IPS DF 6.9 (cell line): ENCODE measurements at regions not wholly inside any gene's neighbourhood (a gene's known extent, or its start where the extent isn't known, plus 50 kb on each side); places are given as distances from the start of the nearest gene placed in this dataset.
"Not testable (repeated sequence)": the region's sequence is repeated elsewhere in the genome, so short reads cannot be mapped to it uniquely, and the experiment has no call there.

Source experiments
- DNase-seq: peaks from one replicate; pipeline ENCODE4 v3.0.0-alpha.2; 2013; ENCODE audit warnings: low read depth, low spot score
- H3K27ac ChIP-seq: one replicate; pipeline ENCODE4 v1.5.1; 2013; ENCODE audit warnings: low read length, control low read depth
- H3K27me3 ChIP-seq: 2 replicates; pipeline ENCODE4 v1.6.1; 2013; ENCODE audit warnings: mild to moderate bottlenecking, low read length; ENCODE audit not compliant: control insufficient read depth, insufficient read depth
- H3K36me3 ChIP-seq: 2 replicates; pipeline ENCODE4 v1.6.1; 2013; ENCODE audit warnings: low read length; ENCODE audit not compliant: control insufficient read depth, insufficient read depth
- H3K4me1 ChIP-seq: 2 replicates; pipeline ENCODE4 v1.6.1; 2013; ENCODE audit warnings: low read length; ENCODE audit not compliant: control insufficient read depth, insufficient read depth
- H3K4me3 ChIP-seq: 2 replicates; pipeline ENCODE4 v1.5.1; 2013; ENCODE audit warnings: mild to moderate bottlenecking, low read length
- H3K9me3 ChIP-seq: 2 replicates; pipeline ENCODE4 v1.6.1; 2013; ENCODE audit warnings: low read length, inconsistent platforms; ENCODE audit not compliant: control insufficient read depth, insufficient read depth
- WGBS: extraction: QIAGEN DNeasy Blood & Tissue Kit; methylation state at CpG from one replicate; pipeline ENCODE4 v1.1.7; 2013; ENCODE audit warnings: mixed read lengths, missing lambda C conversion rate; ENCODE audit not compliant: insufficient read length, insufficient coverage; 5-methylcytosine and 5-hydroxymethylcytosine counted together

DNA sequence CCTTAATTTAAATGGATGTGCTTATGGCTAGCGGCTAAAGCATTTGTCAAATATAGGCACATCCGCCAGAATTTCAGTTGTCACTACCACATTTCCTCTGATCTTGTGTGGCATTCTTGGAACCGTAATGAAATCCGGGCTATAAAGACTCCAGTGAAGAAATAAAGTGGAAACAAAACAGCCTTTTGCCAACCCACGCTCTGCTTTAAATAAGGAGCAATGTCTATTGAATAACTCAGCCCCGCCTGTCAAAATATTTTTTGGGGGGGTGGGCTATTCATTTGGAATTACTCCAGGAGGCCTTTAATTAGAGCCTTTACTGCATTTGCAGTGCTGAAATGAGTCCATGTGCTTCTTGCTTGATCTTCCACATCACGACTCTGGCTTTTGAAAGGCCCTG, 179.6 kb upstream of the RPH3A start:
- Histone ChIP-seq H3K9me3 (no peaks in the 10 kb centered on the region), H3K36me3 (no peaks in the 10 kb centered on the region), H3K27me3 (no peaks in the 10 kb centered on the region), H3K4me3 (no peak overlapping the region), H3K27ac (no peak overlapping the region), H3K4me1 (no peaks in the 10 kb centered on the region)
- DNase-seq = no peak
- no CpG with 5 or more reads among the region's 7 CpGs for WGBS

DNA sequence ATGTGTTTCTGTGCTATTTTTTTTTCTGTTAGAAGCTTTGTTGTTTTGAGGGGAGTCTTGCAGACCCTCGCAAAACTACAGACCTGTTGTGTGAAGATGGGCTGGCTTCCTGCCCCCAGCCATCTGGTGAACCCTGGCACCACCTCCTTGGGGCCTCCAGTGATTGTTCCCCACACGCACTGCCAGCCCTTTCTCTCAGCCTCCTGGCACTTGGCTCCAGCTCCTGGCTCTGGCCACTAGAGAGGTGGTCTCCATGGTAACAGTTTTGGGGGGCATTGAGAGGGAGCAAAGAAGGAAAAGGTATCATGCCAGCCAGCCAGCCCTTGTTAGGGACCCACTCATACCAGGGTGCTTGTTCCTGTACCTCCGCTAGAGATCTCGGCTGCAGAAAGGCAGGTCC, 176.4 kb upstream of the RPH3A start:
- Histone ChIP-seq H3K4me1 (peaks cover 3% of the 10 kb centered on the region), H3K36me3 (no peaks in the 10 kb centered on the region), H3K27ac (no peak overlapping the region), H3K4me3 (no peak overlapping the region), H3K9me3 (no peaks in the 10 kb centered on the region), H3K27me3 (no peaks in the 10 kb centered on the region)
- no peak for DNase-seq
- no CpG with 5 or more reads among the region's 4 CpGs for WGBS

DNA sequence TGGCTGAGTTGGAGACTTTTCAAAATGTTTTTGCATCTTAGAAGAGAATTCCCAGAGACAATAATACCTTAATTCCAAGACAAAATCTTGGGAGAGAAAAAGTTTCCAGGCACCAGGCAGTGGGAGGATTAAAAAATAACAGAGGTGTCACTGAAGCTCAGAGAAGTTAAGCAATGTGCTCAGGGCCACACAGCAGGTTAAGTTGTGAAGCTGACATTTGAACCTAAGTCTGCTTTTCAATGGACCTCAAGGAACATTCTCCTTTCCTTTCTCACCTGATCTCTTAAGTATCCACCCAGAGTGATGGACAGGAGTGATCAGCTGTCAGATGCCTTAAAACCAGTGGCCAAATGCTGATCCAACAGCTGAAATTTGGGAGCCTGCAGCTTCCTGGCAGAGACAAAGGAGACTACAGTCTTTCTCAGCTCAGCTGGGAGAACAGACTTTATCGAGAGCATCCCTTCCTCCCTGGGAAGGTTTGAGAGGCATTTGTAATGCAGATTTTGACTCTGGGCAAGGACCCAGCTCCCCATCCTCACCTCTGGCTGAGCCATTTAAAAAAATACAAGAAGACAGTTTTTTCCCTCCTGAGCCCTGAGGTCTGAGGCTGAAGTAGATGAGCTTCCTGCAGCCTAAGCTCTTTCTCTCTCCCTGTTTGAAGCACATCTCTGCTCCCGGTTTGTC, 174.9 kb upstream of the RPH3A start:
- Histone ChIP-seq H3K9me3 (no peaks in the 10 kb centered on the region), H3K27ac (peak overlapping the region; percentile 4), H3K36me3 (no peaks in the 10 kb centered on the region), H3K4me1 (peaks cover 3% of the 10 kb centered on the region), H3K27me3 (no peaks in the 10 kb centered on the region), H3K4me3 (no peak overlapping the region)
- WGBS = no CpG with 5 or more reads among the region's 2 CpGs
- DNase-seq = no peak

DNA sequence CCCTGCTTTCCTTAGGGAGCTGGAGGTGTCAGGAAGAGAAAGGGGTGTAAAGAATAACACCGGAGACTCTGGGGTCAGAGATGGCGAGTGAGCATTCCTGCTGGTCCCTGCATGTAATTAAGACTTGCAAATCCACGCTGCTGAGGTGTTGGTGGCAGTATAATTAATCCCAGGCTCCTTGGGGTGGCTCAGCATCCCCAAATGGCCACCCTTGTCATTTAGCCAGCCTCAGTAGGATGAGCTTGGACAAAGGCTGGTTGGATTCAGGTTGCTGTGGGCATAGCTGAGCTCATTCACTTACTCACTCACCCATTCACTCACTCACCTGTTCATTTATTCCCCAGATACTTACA, 174.4 kb upstream of the RPH3A start:
- Histone ChIP-seq H3K27ac (peak overlapping the region; percentile 4), H3K4me1 (peaks cover 3% of the 10 kb centered on the region), H3K9me3 (no peaks in the 10 kb centered on the region), H3K36me3 (no peaks in the 10 kb centered on the region), H3K4me3 (no peak overlapping the region), H3K27me3 (no peaks in the 10 kb centered on the region)
- WGBS = no CpG with 5 or more reads among the region's 3 CpGs
- no peak for DNase-seq

DNA sequence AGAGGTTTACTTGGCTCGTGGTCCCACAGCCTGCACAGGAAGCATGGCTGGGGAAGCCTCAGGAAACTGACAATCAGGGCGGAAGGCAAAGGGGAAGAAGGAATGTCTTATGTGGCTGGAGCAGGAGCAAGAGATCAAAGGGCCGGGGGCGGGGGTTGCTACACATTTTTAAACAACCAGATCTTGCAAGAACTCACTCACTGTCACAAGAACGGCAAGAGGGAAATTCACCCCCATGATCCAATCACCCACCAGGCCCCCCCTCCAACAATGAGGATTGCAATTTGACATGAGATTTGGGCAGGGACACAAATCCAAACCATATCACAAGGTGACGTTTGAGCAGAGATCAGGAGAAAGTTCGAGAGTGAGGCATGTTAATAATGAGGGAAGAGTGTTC, 163.7 kb upstream of the RPH3A start:
- H3K4me3 ChIP-seq = no peak overlapping the region
- no peak overlapping the region for H3K27ac ChIP-seq
- DNase-seq = no peak
- no CpG with 5 or more reads among the region's 7 CpGs for WGBS
- H3K9me3 ChIP-seq = no peaks in the 10 kb centered on the region
- no peaks in the 10 kb centered on the region for H3K36me3 ChIP-seq
- no peaks in the 10 kb centered on the region for H3K4me1 ChIP-seq
- no peaks in the 10 kb centered on the region for H3K27me3 ChIP-seq

DNA sequence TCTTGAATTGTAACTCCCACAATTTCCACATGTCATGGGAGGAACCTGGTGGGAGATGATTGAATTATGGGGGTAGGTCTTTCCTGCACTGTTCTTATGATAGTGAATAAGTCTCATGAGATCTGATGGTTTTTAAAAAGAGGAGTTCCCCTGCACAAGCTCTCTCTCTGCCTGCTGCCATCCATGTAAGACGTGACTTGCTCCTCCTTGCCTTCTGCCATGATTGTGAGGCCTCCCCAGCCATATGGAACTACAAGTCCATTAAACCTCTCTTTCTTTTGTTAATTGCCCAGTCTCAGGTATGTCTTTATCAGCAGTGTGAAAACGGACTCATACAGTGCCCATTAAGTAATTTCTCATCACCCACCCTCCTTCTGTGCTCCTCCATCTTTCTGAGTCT, 159.6 kb upstream of the RPH3A start:
- H3K27me3 ChIP-seq, H3K4me3 ChIP-seq, H3K4me1 ChIP-seq, DNase-seq, H3K27ac ChIP-seq, H3K36me3 ChIP-seq, H3K9me3 ChIP-seq: not testable (repeated sequence)
- WGBS = no CpG with 5 or more reads among the region's 2 CpGs

DNA sequence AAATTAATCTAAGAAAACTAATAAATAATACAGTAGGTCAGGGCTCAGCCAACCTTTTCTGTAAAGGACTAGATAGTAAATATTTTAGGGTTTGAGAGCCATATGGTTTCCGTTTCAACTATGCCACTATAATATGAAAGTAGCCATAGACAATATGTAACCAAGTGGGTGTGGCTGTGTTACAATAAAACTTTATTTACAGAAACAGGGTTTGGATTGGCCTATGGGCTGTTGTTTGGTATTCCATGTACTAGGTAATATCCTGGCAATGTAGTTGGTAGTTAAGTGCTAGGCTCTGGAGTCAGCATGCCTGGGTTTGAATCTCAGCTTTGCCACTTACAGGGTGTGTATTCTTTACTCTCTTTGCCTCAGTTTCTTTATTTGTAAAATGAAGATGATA, 156.5 kb upstream of the RPH3A start:
- no peak for DNase-seq
- Histone ChIP-seq H3K36me3 (no peaks in the 10 kb centered on the region), H3K4me3 (no peak overlapping the region), H3K27me3 (no peaks in the 10 kb centered on the region), H3K9me3 (no peaks in the 10 kb centered on the region), H3K4me1 (no peaks in the 10 kb centered on the region), H3K27ac (no peak overlapping the region)
- WGBS = no CpG with 5 or more reads among the region's 1 CpG

DNA sequence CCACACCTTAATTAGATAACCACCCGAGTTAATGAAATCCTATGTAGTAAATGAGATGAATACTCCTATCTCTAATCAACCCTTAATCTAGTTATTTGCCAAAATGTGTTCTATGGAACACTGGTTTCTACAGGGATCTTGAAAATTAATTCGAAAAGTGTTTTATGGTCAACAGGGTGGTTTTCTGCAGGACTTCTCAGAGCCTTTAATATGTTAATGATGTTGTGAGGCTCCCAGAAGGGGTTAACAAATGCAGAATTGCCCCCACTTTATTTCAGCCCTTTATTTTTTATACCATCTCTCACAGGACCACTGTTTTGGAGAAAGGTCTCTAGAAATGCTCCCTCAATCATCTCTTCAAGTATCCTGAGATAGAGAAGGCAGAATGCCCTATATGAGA, 153.1 kb upstream of the RPH3A start:
- Histone ChIP-seq H3K9me3 (no peaks in the 10 kb centered on the region), H3K27ac (no peak overlapping the region), H3K4me3 (no peak overlapping the region), H3K4me1 (no peaks in the 10 kb centered on the region), H3K27me3 (no peaks in the 10 kb centered on the region), H3K36me3 (no peaks in the 10 kb centered on the region)
- WGBS = no CpG with 5 or more reads among the region's 2 CpGs
- DNase-seq = no peak

DNA sequence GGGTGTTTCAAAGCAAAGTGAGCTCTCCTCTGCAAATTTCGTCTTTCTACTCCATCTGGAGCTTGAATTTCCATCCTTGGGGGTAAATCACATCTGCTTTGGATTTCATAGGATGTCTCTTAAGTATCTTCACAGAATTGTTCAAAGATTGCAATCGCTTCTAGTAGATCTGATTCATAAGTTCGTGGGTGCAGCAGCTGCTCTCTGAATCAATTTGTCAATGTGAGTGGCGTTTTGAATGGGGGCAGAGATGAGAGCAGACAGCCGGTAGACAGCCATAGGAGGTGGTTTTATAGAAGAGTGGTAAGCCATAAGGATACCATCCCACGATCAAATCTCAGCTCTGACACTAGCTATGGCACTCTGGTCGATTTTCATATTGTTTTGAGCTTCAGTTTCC, 146.0 kb upstream of the RPH3A start:
- WGBS = no CpG with 5 or more reads among the region's 7 CpGs
- no peak for DNase-seq
- H3K27me3 ChIP-seq = no peaks in the 10 kb centered on the region
- H3K4me1 ChIP-seq = no peaks in the 10 kb centered on the region
- no peaks in the 10 kb centered on the region for H3K36me3 ChIP-seq
- H3K9me3 ChIP-seq = no peaks in the 10 kb centered on the region
- no peak overlapping the region for H3K4me3 ChIP-seq
- no peak overlapping the region for H3K27ac ChIP-seq

DNA sequence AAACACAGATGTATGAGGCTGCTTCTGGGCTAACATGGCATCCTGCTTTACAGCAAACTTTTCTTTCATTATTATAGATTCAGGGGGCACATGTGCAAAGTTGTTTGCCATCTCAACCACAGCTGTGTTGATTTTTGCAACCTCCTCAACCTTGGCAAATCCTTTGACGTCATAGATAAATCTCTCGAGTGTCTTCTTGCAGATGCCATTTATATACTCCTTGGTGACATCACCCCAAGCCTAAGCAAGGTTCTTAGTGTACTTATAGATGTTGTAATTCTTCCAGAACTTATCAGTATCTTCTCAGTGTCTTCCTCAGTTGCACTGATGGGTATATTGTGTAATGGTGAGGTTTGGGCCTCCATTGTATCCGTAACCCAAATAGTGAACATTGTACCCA, 135.4 kb upstream of the RPH3A start:
- no peak for DNase-seq
- no peaks in the 10 kb centered on the region for H3K36me3 ChIP-seq
- H3K27ac ChIP-seq = no peak overlapping the region
- whole genome bisulfite sequencing = no CpG with 5 or more reads among the region's 3 CpGs
- H3K9me3 ChIP-seq = no peaks in the 10 kb centered on the region
- no peak overlapping the region for H3K4me3 ChIP-seq
- H3K27me3 ChIP-seq = no peaks in the 10 kb centered on the region
- H3K4me1 ChIP-seq = no peaks in the 10 kb centered on the region

DNA sequence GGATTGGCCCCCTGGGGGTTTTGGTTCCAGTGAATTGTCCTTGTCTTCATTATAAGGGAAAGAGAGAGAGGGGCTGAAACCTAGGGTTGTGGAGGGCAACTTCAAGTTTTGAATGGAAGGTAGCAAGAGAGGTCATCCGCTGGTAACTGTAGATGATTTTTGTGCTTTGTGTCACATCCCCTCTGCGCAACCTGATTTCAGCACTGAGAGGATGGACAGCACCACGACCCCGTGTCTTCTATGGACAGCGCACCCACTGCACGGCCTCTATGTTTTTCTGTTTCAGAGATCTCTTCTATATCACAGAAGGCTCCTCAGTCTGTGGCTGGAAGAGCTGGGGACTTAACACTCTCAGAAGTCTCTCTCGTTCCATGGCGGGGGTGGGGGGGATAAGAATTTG, 127.0 kb upstream of the RPH3A start:
- Histone ChIP-seq H3K27me3 (no peaks in the 10 kb centered on the region), H3K4me3 (no peak overlapping the region), H3K36me3 (no peaks in the 10 kb centered on the region), H3K27ac (no peak overlapping the region), H3K9me3 (no peaks in the 10 kb centered on the region), H3K4me1 (no peaks in the 10 kb centered on the region)
- no CpG with 5 or more reads among the region's 8 CpGs for WGBS
- no peak for DNase-seq
